H1 (cell line): ENCODE measurements at regions not wholly inside any gene's neighbourhood (a gene's known extent, or its start where the extent isn't known, plus 50 kb on each side); places are given as distances from the start of the nearest gene placed in this dataset.

Experiments
- CTCF ChIA-PET: fragments of 300-600 bp; sonication (Branson Sonifier 250); formaldehyde crosslinking; loops from one replicate; lab custom pipeline; 2021; ENCODE audit not compliant: partially characterized antibody; lab: Charles Lee
- POLR2A ChIA-PET: fragments of 300-600 bp; sonication (Branson Sonifier 250); formaldehyde crosslinking; loops from one replicate; lab custom pipeline; 2021; ENCODE audit warnings: inconsistent platforms; ENCODE audit not compliant: partially characterized antibody; lab: Charles Lee
- DNase-seq, 2 experiments: peaks; one replicate each; pipeline versions ENCODE4 v3.0.0 to v3.0.0-alpha.2; 2010 to 2022; ENCODE audit warnings: low spot score in 2 of 2, low read depth in 1 of 2, mixed read lengths in 1 of 2
- FAIRE-seq: peaks from 2 replicates; lab custom pipeline; 2011; peaks lifted over from hg19 to GRCh38; lab: Jason Lieb, UNC
- H2AFZ ChIP-seq: 2 replicates; pipeline ENCODE4 v1.8.1; 2012; ENCODE audit warnings: low read length, inconsistent platforms
- H2AK5ac ChIP-seq: 2 replicates; pipeline ENCODE4 v1.6.1; 2013; ENCODE audit warnings: low read depth, low read length
- H2BK120ac ChIP-seq: replicated peaks from 2 replicates; pipeline ENCODE3; 2013; ENCODE audit warnings: low read depth, low read length, inconsistent platforms
- H2BK12ac ChIP-seq: 2 replicates; pipeline ENCODE4 v1.6.1; 2013; ENCODE audit warnings: low read depth, low read length
- H2BK15ac ChIP-seq: 2 replicates; pipeline ENCODE4 v1.6.1; 2013; ENCODE audit warnings: low read length
- H2BK20ac ChIP-seq: 2 replicates; pipeline ENCODE4 v1.6.1; 2013; ENCODE audit warnings: low read length
- H2BK5ac ChIP-seq: 2 replicates; pipeline ENCODE4 v1.6.1; 2013; ENCODE audit warnings: low read depth, low read length
- H3K14ac ChIP-seq: 2 replicates; pipeline ENCODE4 v1.6.1; 2013; ENCODE audit warnings: inconsistent platforms; ENCODE audit not compliant: insufficient read length
- H3K18ac ChIP-seq: 2 replicates; pipeline ENCODE4 v1.6.1; 2013; ENCODE audit warnings: low read length; ENCODE audit errors: extremely low read depth
- H3K23ac ChIP-seq: 2 replicates; pipeline ENCODE4 v1.6.1; 2013; ENCODE audit warnings: inconsistent platforms; ENCODE audit not compliant: insufficient read length
- H3K23me2 ChIP-seq: 2 replicates; pipeline ENCODE4 v1.6.1; 2013; ENCODE audit warnings: low read depth, low read length
- H3K27ac ChIP-seq: 2 replicates; pipeline ENCODE4 v1.6.1; 2011; ENCODE audit warnings: low read depth, low read length, inconsistent platforms
- H3K27me3 ChIP-seq, 4 experiments: replicated peaks in 1 of 4; 1 replicate in 1 of 4; 2 replicates in 3 of 4; pipeline versions ENCODE4 v1.6.1 to v1.8.1; 2011 to 2013; ENCODE audit warnings: low read length in 3 of 4, mild to moderate bottlenecking in 3 of 4, inconsistent platforms in 2 of 4, mixed read lengths in 2 of 4, moderate library complexity in 1 of 4; ENCODE audit not compliant: control insufficient read depth in 3 of 4, insufficient read depth in 3 of 4; ENCODE audit errors: extremely low read depth in 1 of 4
- H3K36me3 ChIP-seq, 4 experiments: 2 replicates each; pipeline versions ENCODE4 v1.6.1 to v1.8.1; 2011 to 2013; ENCODE audit warnings: mild to moderate bottlenecking in 4 of 4, low read length in 3 of 4, moderate library complexity in 2 of 4, control low read depth in 1 of 4, inconsistent platforms in 1 of 4; ENCODE audit not compliant: insufficient read depth in 4 of 4, control insufficient read depth in 2 of 4
- H3K4ac ChIP-seq: replicated peaks from 2 replicates; pipeline ENCODE3; 2013; ENCODE audit warnings: low read length, low read depth, mixed read lengths, inconsistent platforms; ENCODE audit not compliant: insufficient read length
- H3K4me1 ChIP-seq, 4 experiments: replicated peaks in 1 of 4; 1 replicate in 1 of 4; 2 replicates in 3 of 4; pipeline versions ENCODE4 v1.6.1 to v1.8.1; 2011 to 2013; ENCODE audit warnings: low read length in 3 of 4, inconsistent platforms in 2 of 4, mixed read lengths in 1 of 4; ENCODE audit not compliant: insufficient read depth in 4 of 4, control insufficient read depth in 3 of 4
- H3K4me2 ChIP-seq, 2 experiments: 2 replicates each; pipeline versions ENCODE4 v1.6.1 to v1.8.1; 2011 to 2013; ENCODE audit warnings: low read depth in 2 of 2, low read length in 2 of 2, control low read depth in 1 of 2, inconsistent platforms in 1 of 2, mild to moderate bottlenecking in 1 of 2; ENCODE audit not compliant: insufficient read depth in 1 of 2
- H3K4me3 ChIP-seq, 4 experiments: fragments of 200-600, 300-600 bp in 1 of 4; sonication (generic), shearing (Covaris generic), sonication (Bioruptor Twin) in 1 of 4; 2 replicates each; pipeline versions ENCODE4 v1.5.1 to v1.8.1; 2011 to 2016; ENCODE audit warnings: low read length in 4 of 4, low read depth in 3 of 4, control low read depth in 2 of 4, inconsistent platforms in 2 of 4, mild to moderate bottlenecking in 2 of 4, mixed read lengths in 1 of 4, moderate library complexity in 1 of 4; ENCODE audit not compliant: insufficient read depth in 2 of 4; ENCODE audit errors: extremely low read depth in 1 of 4
- H3K56ac ChIP-seq: replicated peaks from 2 replicates; pipeline ENCODE3; 2013; ENCODE audit warnings: low read depth, mild to moderate bottlenecking, mixed read lengths, low read length, inconsistent platforms; ENCODE audit not compliant: insufficient read length
- H3K79me1 ChIP-seq: 2 replicates; pipeline ENCODE4 v1.6.1; 2013; ENCODE audit warnings: low read depth, low read length, control low read depth
- H3K79me2 ChIP-seq, 2 experiments: 2 replicates each; pipeline versions ENCODE4 v1.6.1 to v1.8.1; 2012 to 2013; ENCODE audit warnings: low read length in 2 of 2, mild to moderate bottlenecking in 2 of 2, inconsistent platforms in 1 of 2; ENCODE audit not compliant: insufficient read depth in 2 of 2, control insufficient read depth in 1 of 2
- H3K9ac ChIP-seq, 4 experiments: replicated peaks in 1 of 4; 1 replicate in 1 of 4; 2 replicates in 3 of 4; pipeline versions ENCODE4 v1.6.1 to v1.8.1; 2011 to 2013; ENCODE audit warnings: low read depth in 3 of 4, low read length in 3 of 4, control low read depth in 2 of 4, mild to moderate bottlenecking in 2 of 4, moderate library complexity in 2 of 4, inconsistent platforms in 1 of 4; ENCODE audit errors: extremely low read depth in 1 of 4
- H3K9me3 ChIP-seq, 2 experiments: 2 replicates each; pipeline versions ENCODE4 v1.6.1 to v1.8.1; 2012 to 2013; ENCODE audit warnings: mild to moderate bottlenecking in 2 of 2, moderate library complexity in 2 of 2, control low read depth in 1 of 2, inconsistent platforms in 1 of 2, low read depth in 1 of 2, low read length in 1 of 2, mixed read lengths in 1 of 2; ENCODE audit not compliant: insufficient read depth in 2 of 2
- H4K20me1 ChIP-seq, 2 experiments: replicated peaks in 1 of 2; 2 replicates each; pipeline versions ENCODE3 to v1.8.1; 2011 to 2013; ENCODE audit warnings: inconsistent platforms in 2 of 2, low read length in 2 of 2, mild to moderate bottlenecking in 1 of 2; ENCODE audit not compliant: insufficient read depth in 2 of 2, control insufficient read depth in 1 of 2
- H4K5ac ChIP-seq: 2 replicates; pipeline ENCODE4 v1.6.1; 2013; ENCODE audit warnings: low read length, low read depth, mixed read lengths, inconsistent platforms; ENCODE audit not compliant: insufficient read length
- H4K8ac ChIP-seq: 2 replicates; pipeline ENCODE4 v1.8.0; 2013; ENCODE audit warnings: mild to moderate bottlenecking, moderate library complexity, low read length, inconsistent platforms; ENCODE audit not compliant: insufficient read depth; ENCODE audit errors: extremely low read depth
- H4K91ac ChIP-seq: replicated peaks from 2 replicates; pipeline ENCODE3; 2013; ENCODE audit warnings: low read length, mixed read lengths, inconsistent platforms; ENCODE audit not compliant: insufficient read length
- CTBP2 ChIP-seq: IDR thresholded peaks from 2 replicates; pipeline ENCODE4 v1.7.0; 2011; ENCODE audit warnings: borderline replicate concordance, mild to moderate bottlenecking, moderate library complexity, mixed read lengths, low read length; ENCODE audit not compliant: insufficient read depth, insufficient read length
- POLR2A ChIP-seq, 2 experiments: IDR thresholded peaks; 1 replicate in 1 of 2; 2 replicates in 1 of 2; pipeline ENCODE4 v1.6.1; 2011; ENCODE audit warnings: low read depth in 2 of 2, low read length in 2 of 2, mild to moderate bottlenecking in 2 of 2; ENCODE audit errors: control extremely low read depth in 1 of 2
- SIRT6 ChIP-seq: IDR thresholded peaks from one replicate; pipeline ENCODE4 v1.7.1; 2012; ENCODE audit warnings: low read length, inconsistent platforms
- TEAD4 ChIP-seq: IDR thresholded peaks from 2 replicates; pipeline ENCODE4 v1.6.1; 2012; ENCODE audit warnings: low read depth, low read length, inconsistent platforms, mixed read lengths
- WGBS, 2 experiments: shearing (Covaris generic) in 1 of 2; methylation state at CpG; one replicate each; pipeline versions ENCODE4 v1.1.6 to v1.1.7; 2013 to 2015; ENCODE audit warnings: low lambda C conversion rate in 2 of 2, mixed read lengths in 2 of 2, inconsistent platforms in 1 of 2, low coverage in 1 of 2, missing lambda C conversion rate in 1 of 2; ENCODE audit not compliant: insufficient replicate concordance in 2 of 2, insufficient coverage in 1 of 2, insufficient read length in 1 of 2; ENCODE audit errors: extremely low coverage in 1 of 2, missing lambda C conversion rate in 1 of 2; 5-methylcytosine and 5-hydroxymethylcytosine counted together

DNA sequence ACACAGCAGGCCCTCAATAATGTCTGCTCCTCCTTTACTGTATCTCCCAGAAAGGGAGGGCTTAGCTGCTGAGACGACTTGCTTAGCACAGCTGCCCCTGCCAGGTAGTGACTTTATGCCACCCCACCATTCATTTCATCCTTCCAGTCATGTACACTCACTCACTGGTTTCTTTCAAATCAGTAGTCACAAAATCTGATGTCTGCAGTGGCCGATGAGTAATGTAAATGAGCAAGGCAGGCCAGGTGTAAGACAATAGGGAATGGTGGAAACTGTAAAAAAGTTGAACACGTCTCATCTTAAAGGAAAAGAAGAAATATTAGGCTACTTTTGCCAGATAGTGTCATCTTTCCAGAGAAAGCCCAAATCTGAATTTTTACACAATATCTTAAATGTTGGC is 207.6 kb upstream of the PRICKLE2 start:
- H3K9ac ChIP-seq = no peak overlapping the region
- H3K23ac ChIP-seq = no peak overlapping the region
- no peak for FAIRE-seq
- H2BK5ac ChIP-seq = no peak overlapping the region
- no peaks in the 10 kb centered on the region for H3K36me3 ChIP-seq
- H2BK12ac ChIP-seq = no peak overlapping the region
- H3K23me2 ChIP-seq = no peaks in the 10 kb centered on the region
- H2BK20ac ChIP-seq = no peak overlapping the region
- no peak overlapping the region for H2AFZ ChIP-seq
- no peak overlapping the region for H2BK120ac ChIP-seq
- H3K4ac ChIP-seq = no peak overlapping the region
- H4K5ac ChIP-seq = no peak overlapping the region
- no peak overlapping the region for H3K27ac ChIP-seq
- H3K4me1 ChIP-seq = 0 out of 7 replicates have a peak, but pooled peaks cover 0 to 3% (median 0%) of the 10 kb centered on the region in 4 experiments
- no peak overlapping the region for H3K14ac ChIP-seq
- H3K9me3 ChIP-seq = peaks cover 7 to 9% of the 10 kb centered on the region in 2 experiments; a peak in 3 of 4 replicates
- no peak overlapping the region for H2AK5ac ChIP-seq
- H3K56ac ChIP-seq = no peak overlapping the region
- TF ChIP-seq POLR2A (IDR thresholded peaks at IDR 0.05; ENCODE audit: control extremely low read depth in 1 of 2, low read depth in 2 of 2, low read length in 2 of 2) (no peak), CTBP2 (no peak), TEAD4 (no peak), SIRT6 (no peak)
- no peak overlapping the region for H3K4me2 ChIP-seq
- no peak overlapping the region for H2BK15ac ChIP-seq
- no peaks in the 10 kb centered on the region for H3K79me2 ChIP-seq
- POLR2A ChIA-PET = no interaction called here
- DNase-seq = no peak
- WGBS, 2 experiments = 72% methylated on average over 3 of the region's 3 CpGs; no CpG with 5 or more reads in 1 of the 2 experiments
- no peaks in the 10 kb centered on the region for H3K79me1 ChIP-seq
- no peaks in the 10 kb centered on the region for H4K20me1 ChIP-seq
- no peak overlapping the region for H4K8ac ChIP-seq
- no peaks in the 10 kb centered on the region for H3K27me3 ChIP-seq
- CTCF ChIA-PET = interaction anchor here (1.1 to 2.7 kb wide), 3 partner anchors 19 to 189 kb away, joined by 3 to 10 read pairs (median 4); no protein-coding TSS in a partner anchor
- no peak overlapping the region for H4K91ac ChIP-seq
- H3K4me3 ChIP-seq = no peak overlapping the region
- no peak overlapping the region for H3K18ac ChIP-seq
